ENCODE measurements at regions not wholly inside any gene's neighbourhood (a gene's known extent, or its start where the extent isn't known, plus 50 kb on each side); places are given as distances from the start of the nearest gene placed in this dataset.

DNA sequence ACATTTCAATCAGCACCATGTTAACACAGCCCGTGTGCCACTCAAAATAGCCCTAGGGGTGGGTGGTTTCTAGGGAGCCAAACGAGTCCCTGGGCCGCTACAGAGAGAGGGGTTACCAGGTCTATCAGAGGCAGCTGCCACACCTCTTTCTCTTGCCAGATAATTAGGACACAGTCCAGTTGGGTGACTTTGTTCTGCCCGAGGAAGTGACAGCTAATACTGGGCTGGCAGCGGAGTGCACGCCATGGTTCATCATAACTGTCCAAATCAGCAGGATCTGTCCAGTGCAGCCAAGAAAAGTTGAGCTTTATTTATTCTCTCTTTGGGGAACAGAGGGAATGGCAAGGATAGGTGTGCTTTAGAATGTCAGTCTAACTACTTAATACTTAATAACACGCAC, 583.8 kb downstream of the BRINP1 start:
- no peak for ATAC-seq

DNA sequence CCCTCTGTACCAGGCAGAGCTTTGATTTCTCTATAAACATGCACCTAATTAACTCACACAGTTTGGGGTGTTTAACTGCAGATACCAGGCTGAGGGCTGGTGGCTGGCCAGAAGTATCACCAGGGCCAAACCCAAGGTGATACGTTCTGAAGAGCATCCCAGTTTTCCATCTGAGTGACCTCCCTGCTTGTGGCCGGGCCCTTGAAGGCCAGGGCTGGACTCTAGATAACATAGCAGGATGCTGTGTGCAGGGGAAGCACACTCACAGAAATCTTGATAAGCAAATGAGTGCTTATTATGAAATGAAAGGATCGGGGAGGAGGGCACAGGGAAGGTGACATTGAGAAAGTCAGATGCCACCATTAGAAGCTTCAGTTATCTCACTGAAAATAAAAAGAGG, 582.4 kb downstream of the BRINP1 start:
- no peak for ATAC-seq

DNA sequence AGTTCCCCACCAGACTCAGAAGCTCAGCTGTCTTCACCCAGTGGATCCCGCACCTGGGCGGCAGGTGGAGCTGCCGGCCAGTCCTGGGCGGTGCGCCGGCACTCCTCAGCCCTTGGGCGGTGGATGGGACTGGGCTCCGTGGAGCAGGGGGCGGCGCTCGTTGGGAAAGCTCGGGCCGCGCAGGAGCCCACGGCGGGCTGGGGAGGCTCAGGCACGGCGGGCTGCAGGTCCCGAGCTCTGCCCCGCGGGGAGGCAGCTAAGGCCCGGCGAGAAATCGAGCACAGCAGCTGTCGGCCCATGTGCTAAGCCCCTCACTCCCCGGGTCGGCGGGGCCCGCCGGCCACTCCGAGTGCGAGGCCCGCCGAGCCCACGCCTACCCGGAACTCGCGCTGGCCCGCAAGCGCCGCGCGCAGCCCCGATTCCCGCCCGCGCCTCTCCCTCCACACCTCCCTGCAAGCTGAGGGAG, 560.0 kb downstream of the BRINP1 start:
- no peak for ATAC-seq

DNA sequence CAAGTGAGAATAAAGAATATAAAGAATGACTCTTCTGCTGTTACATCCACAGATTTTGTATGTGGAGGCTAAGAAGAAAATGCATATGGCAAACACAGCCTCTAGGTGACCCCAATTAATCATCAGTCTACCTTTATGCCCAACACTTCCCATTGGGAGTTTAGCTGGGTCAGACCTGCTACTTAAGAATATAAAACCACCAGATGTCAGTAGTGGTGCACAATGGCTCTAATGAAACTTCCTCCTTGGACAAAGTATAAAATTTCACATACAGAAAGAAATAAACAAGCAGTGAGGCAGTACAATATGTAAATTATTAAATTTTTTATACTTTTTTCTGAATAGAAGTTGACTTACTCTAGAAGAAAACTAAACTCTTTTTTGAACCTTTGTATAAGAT, 539.9 kb downstream of the BRINP1 start:
- peak; percentile 54 for ATAC-seq

DNA sequence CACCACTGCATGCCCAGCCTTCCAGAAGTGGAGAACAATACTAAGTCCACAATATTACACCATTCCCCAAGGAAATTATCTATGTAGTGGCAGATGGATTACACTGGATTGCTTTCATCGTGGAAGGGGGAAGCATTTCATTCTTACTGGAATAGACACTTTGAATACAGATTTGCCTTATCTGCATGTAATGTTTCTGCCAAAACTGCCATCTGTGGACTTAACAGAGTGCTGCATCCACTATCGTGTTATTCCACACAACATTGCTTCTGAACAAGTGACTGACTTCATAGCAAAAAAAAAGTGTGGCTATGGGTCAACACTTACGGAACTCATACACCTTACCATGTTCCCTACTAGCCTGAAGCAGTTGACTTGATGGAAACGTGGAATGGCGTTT, 536.9 kb downstream of the BRINP1 start:
- no peak for ATAC-seq

DNA sequence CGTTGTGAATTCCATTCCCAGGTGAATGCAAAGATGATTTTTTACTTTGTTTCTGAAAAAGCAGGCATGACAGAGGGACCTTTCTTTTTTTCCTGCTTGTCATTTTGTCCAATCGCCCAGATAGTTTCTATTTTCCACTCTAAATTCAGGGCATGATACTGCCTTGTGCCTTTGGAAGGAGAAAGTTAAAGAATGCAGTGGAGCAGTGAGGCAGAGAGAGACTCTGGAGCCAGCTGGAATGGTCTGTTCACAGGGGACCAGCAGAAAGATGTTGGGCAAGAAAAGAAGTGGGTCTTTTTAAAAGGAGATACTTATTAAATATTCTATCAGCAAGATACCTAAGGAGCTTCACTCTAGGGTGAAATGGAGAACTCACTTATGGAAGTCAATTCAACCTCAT, 532.3 kb downstream of the BRINP1 start:
- no peak for ATAC-seq

DNA sequence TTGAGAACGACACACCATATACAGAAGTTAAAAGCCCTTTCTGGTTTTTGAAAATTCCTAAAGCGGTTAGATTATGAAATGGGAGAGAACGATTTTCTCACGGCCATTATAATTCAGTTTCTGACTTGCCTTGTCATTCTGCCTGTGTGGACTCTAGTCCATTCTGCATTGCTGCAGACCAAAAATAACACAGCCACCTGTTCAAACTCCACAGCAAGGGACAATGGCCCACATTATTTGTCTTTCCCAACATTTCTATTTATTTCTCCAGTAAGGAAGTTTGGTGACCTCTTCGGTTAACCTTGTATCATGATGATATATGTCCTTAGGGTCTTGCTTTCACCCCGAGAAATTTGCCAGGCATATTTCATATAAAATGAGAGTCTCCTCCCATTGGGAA, 497.7 kb downstream of the BRINP1 start:
- ATAC-seq: no peak

DNA sequence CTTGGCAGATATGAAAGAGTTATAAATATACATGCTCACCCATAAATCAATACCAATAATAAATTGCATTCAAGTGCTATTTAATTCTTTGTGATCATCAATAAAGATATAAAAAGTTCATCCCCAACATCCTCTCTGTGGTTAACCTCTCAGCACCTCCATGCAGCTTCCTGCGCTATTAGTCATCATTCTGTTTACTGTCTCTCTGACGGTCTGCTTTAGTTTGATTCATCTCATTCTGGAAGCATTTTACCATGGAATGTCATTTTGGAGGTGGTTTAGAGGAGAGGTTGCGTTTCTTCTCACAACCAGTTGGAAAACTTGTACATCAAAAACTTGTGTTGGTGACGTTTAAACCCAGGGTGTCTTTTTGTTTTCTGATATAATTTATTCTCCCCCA, 486.6 kb downstream of the BRINP1 start:
- ATAC-seq: no peak

DNA sequence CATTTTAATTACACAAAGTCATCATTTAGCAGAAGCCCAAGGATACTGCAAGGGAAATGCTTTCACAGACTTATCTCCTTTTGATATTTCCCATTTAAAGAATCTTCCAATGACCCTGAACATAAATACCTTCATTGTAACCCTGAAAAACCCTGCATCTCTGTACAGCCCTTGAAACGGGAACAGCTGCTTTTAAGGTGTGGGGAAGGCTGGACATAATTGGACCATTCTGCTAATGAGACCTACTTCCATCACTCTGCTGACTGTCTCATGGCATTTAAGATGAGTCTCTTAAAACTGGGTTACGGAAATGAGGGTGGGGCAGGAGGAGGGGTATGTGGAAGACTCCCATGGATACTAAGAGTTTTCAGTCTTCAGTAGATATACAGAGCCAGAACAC, 485.8 kb downstream of the BRINP1 start:
- no peak for ATAC-seq

DNA sequence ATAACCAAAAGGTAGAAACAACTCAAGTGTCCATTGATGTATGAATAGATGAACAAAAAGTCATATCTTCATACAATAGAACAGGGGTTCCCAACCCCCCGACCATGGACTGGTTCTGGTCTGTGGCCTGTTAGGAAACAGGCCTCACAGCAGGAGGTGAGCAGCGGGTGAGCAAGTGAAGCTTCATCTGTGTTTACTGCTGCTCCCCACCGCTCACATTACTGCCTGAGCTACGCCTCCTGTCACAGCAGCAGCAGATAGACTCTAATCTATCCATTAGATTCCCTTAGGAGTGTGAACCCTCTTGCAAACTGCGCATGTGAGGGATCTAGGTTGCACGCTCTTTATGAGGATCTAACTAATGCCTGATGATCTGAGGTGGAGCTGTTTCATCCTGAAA, 478.0 kb downstream of the BRINP1 start:
- no peak for ATAC-seq

DNA sequence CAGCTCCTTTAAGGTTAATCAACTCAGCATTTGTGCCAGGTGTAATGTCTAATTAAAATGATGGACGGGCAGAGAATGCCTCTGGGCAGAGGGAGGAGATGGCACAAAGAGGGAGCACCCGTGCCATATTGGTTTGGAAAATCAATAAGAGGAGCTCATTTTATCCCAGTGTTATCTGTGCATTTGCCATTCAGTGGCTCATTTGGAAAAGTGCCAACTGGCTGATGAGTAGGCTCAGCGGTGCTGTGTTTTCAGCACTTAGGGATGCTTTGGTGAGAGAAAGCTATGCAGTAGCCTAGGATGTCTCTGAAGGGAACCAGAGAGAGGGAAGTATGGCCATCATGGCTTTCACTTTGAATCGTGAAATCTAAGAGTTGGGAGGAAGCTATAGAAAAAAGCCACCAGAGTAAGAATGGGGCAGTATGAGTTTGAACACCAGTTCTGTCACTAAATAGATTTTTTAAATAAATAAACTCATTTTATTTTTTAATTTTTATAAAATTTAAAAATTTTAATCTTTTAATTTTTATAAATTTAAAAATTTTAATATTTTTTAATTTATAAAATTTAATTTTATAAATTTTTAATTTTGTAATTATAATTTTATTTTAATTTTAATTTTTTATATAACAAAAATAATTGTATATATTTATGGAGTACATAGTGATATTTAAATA, 472.8 kb downstream of the BRINP1 start:
- no peak for ATAC-seq

DNA sequence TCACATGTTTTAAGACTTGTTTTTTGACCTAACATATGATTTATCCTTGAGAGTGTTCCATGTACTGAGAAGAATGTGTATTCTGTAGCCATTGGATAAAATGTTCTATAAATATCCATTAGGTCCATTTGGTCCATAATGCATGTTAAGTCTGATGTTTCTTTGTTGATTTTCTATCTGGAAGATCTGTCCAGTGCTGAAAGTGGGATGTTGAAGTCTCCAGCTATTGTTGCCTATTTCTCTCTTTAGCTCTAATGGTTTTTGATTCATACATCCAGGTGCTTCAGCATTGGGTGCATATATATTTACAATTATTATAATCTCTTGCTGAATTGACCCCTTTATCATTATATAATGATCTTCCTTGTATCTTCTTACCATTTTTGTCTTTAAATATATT, 451.1 kb downstream of the BRINP1 start:
- no peak for ATAC-seq

DNA sequence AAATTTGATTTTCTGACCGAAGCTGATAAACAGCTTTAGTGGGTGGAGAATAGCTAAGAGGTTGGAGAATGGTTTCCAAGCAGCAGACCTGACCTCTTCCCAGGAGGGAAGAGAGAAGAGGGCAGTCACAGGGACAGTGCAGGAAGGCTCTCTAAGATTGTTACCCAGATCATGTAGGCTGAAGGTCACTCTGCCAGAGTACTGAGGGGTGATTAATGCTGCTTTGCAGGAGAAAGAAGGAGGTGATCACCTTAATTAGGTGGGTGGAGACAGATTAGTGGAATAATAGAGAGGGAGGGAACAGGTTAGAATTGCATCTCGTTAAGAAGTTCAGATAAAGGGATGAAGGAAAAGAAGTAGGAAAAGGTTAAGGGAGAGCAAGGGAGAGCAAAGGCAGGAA, 440.5 kb downstream of the BRINP1 start:
- ATAC-seq: no peak

DNA sequence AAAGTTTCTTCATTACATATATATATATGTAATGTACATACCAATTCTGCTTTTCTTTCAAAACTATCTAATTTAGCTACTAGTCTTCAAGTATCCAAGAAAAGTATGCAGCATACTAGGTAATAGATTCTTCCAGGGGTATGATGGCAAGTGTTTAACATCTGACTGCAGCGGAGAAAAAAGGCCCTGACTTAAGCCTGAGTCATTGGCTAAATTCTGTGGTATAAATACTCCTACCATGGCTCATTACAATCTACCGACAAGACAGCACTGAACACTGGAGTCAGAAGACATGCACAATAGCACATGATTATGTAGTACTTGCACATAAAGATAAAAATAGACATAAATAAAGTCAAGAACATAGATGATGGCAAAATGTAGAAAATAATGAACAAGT, 439.9 kb downstream of the BRINP1 start:
- no peak for ATAC-seq

DNA sequence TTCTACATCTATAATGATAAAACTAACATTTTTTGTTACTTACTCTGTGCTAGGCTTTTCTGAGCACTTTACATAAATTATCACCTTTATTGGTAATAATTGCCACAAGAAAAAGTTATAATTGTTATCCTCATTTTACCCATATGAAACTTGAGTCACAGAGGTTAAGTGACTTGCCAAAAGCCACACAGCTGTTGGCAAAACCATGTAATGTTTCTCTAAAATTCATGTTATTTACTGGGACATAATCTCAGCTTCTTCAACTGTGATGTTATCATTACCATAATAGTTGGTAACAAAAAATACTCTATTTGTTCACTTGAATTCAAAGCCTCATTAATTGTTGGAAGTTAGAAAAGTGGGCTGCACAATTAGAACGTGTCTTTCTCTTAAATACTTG, 437.3 kb downstream of the BRINP1 start:
- ATAC-seq: no peak

DNA sequence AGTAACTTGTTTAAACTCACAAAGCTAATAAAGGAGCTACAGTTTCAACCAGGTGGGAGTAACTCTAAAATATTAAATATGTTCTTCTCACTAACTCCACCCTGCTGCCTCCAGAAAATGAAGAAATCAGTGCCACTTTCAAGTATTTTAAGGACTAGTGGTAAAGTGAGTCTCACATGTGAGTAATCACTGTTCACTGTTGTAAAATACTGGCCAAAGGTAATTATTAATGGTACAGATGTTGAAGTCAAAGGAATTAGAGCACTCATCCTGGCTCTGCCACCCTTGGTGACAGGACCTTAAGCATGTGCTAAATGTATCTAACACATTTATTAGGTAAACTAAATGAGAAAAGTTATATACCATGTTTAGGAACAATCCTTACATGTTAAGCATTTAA, 430.7 kb downstream of the BRINP1 start:
- ATAC-seq: no peak

DNA sequence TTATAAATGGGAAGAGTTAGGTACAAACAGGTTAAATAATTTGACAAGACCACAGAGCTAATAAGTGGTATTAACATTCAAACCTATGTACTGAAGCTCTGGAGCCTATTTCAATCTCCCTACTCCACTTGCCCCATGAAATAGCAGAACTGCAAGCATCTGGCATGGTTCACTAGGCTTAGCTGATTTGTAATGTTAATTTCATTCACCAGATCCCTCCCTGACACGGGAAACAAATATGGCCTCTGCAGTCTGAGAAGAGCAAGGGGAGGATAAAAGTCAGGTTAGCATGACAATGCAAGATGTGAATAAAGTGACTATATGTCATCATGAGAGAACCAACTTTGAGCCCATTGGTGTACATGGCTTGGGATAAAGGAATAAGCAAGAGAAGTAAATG, 428.8 kb downstream of the BRINP1 start:
- no peak for ATAC-seq

DNA sequence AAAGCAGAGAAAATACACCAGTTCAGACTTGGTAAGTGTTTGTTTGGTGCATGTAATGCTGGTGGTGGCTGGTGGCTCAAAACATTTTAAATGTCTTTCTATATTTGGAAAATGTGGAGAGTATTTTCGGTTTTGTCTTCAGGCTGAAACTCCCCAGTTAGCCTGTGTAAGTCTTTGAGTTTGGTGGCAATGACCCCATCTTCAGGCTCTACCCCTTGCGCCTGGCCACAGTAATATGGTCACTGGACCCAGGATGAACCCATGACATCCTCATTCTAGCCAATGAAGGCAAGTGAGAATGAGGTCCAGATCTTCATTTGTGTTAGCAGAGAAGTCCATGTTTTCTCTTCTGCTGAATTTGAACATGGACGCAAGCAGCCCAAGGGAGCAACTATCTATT, 422.6 kb downstream of the BRINP1 start:
- no peak for ATAC-seq

DNA sequence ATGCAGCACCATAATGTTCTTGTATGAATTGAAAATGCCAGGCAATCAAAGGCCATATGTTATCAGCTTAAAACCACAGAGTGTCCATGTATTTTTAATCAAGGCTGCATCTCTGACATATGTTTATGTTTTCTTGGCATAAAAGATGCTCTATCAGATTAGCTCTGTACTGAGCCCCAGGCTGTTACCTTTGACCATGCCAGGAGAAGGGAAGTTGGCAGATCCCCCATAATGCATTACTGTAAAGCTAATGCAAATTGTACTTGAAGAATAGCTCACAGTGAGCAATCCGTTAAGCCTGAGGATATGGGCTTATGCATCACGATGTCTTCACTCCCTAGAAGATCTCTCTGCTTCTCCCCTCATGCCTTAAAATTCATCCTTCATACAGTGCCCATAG, 414.4 kb downstream of the BRINP1 start:
- no peak for ATAC-seq

DNA sequence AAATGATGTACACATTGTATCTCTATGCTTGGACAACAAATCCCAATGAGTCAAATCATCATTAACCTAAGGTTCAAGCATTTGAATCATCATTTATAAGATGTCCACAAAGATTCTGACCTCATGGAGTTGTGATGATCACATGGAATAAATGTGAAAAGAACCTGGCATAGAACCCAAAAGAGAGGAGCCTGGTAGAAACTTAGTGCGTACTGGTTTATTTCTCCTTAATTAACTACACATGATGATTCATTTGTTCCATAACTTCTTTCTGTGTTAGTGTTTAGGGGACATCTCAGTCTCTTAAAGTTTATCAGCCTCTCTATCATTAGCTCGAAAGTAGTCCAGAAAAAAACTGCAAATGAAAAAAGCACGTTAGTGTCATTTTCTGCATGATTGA, 411.6 kb downstream of the BRINP1 start:
- no peak for ATAC-seq

DNA sequence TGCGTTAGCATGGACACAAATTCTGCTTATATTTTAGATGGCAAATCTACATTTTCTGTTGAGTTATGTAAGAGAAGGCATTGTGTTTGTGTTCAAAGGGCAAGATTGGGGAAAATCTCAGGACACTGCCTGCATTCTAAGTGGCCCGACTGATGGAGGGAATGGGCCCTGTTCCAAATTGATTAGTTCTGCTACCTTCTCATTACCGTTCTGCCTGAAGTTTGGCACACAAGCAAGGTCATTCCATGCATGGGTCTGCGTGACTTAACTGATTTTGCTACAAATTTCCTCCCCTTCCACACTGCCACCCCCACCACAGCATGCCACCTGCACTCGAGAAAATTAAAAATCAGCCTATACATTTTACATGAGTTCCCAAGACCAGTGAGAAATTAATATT, 409.9 kb downstream of the BRINP1 start:
- no peak for ATAC-seq

DNA sequence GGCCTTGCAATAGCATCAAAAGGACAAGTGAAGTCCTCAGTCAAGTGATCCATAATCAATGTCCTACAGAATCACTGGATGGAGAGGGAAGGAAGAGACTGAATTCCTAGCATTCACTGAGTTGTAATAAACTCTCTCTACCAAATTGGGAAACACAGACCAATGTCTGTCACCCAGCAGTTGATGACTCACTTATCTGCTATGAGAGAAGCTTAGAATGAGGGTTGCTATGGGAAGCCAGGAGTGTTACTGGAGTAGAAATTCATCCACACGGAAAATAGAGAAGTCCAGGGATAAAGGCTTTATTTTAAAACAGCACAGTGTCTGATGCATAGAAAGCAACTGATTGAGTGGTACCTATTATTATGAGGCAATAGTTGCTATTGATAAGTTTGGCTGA, 407.4 kb downstream of the BRINP1 start:
- no peak for ATAC-seq

DNA sequence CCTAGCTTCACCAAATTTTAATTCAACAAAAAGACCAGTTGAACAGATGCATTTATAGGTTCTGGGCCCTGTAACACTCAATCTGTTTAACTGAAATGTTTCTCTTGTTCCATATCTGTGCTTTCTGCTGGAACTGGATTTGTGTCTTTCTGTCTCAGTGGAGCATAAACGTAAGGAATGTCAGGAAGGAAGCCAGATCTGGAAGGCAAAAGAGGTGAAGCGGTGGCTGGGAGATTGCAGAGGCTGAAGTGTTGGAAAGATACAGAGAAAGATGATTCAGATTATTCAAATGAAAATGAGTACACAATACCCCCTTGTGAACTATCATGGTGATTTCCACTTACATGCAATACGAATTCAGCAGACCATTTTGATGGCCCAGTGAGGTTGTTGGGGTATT, 406.8 kb downstream of the BRINP1 start:
- ATAC-seq: no peak

DNA sequence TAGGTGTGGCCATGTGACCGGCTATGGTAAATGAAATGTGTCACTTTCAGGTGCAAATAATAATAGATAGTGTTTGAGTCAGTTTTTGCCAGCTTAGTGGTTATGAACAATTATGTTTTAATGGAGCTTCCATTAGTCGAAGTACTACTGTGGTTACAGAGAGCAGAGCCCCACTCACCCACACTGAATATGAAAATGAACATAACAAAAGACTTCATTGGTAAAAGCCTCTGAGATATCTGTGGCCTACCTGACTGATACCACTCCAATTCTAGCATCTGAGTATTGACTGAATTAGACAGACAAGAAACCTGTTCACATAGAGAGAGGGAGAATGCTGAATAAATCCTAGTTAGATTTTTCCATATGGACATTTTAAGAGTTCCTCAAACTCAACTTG, 405.6 kb downstream of the BRINP1 start:
- no peak for ATAC-seq

DNA sequence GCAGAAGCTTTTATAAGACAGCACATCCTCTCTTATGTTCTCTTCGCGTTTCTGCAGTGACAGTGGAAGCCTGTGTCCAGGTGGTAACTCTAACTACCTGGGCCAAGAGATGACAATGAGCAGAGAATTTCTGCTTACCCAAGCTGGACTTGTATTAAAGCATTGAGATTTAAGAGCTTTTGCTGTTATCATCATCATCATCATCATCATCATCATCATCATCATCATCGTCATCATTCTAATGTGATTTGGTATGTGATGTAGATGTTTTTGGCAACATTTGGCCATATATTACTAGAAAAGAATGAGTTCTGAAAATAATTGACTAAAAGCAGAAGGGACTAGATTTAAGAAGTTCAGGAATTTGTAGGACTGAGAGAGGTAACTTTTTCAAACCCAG, 401.3 kb downstream of the BRINP1 start:
- ATAC-seq: no peak

DNA sequence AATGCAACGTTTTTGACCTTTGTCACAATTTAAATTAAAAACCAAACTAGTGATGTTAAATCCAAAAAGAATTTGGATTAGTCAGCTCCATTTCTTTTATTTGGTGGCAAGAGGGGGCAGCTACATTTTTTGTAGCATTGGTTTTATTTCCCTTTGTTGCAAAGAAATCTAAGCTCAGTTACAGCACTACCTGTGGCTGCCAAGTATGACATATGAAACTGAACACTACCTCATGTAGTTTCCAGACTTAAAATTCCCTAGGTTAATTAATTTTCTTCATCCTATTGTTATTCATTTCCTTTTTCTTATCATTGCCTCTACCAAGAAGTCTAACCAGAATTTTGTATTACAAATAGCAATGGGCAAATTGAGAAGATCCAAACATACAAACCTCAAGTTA, 393.5 kb downstream of the BRINP1 start:
- ATAC-seq: no peak

Data from esophagus mucosa (tissue), 1 donor.